Amniotic epithelial cell (primary cell): ENCODE measurements at regions not wholly inside any gene's neighbourhood (a gene's known extent, or its start where the extent isn't known, plus 50 kb on each side); places are given as distances from the start of the nearest gene placed in this dataset.

ENCODE experiments used
- DNase-seq: peaks from one replicate; pipeline ENCODE4 v3.0.0-alpha.2; 2010; ENCODE audit warnings: low read depth

- no peak for DNase-seq
Measured at GRCh38 chr13:52975969-52976368, 52.6 kb upstream of the OLFM4 start.

- no peak for DNase-seq
Measured at GRCh38 chr13:52975161-52975560, 53.5 kb upstream of the OLFM4 start.

- DNase-seq, result no peak
Measured at GRCh38 chr13:52974711-52975110, 53.9 kb upstream of the OLFM4 start.

GRCh38 chr13:52969373-52969772, 59.2 kb upstream of the OLFM4 start:
- no peak for DNase-seq

GRCh38 chr13:52968074-52968700, 60.4 kb upstream of the OLFM4 start:
- peak; percentile 33 for DNase-seq

GRCh38 chr13:52961987-52962386, 66.6 kb upstream of the OLFM4 start:
- no peak for DNase-seq

- no peak for DNase-seq
Measured at GRCh38 chr13:52961256-52961910, 67.2 kb upstream of the OLFM4 start.

GRCh38 chr13:52955472-52955874, 73.1 kb upstream of the OLFM4 start:
- no peak for DNase-seq

GRCh38 chr13:52954838-52955237, 73.8 kb upstream of the OLFM4 start:
- DNase-seq, result no peak

GRCh38 chr13:52950436-52950956, 78.1 kb upstream of the OLFM4 start:
- no peak for DNase-seq

- no peak for DNase-seq
Measured at GRCh38 chr13:52949742-52950141, 78.9 kb upstream of the OLFM4 start.

GRCh38 chr13:52949044-52949443, 79.6 kb upstream of the OLFM4 start:
- DNase-seq, result no peak

GRCh38 chr13:52947921-52948373, 80.7 kb upstream of the OLFM4 start:
- DNase-seq, result no peak

- no peak for DNase-seq
Measured at GRCh38 chr13:52945348-52945747, 83.3 kb upstream of the OLFM4 start.

GRCh38 chr13:52944697-52945096, 83.9 kb upstream of the OLFM4 start:
- no peak for DNase-seq

GRCh38 chr13:52938065-52938464, 89.6 kb upstream of the PCDH8 start:
- DNase-seq, result no peak

GRCh38 chr13:52936806-52937205, 88.4 kb upstream of the PCDH8 start:
- no peak for DNase-seq

- DNase-seq, result no peak
Measured at GRCh38 chr13:52934258-52934657, 85.8 kb upstream of the PCDH8 start.

- no peak for DNase-seq
Measured at GRCh38 chr13:52933547-52934210, 85.2 kb upstream of the PCDH8 start.

GRCh38 chr13:52933099-52933498, 84.7 kb upstream of the PCDH8 start:
- DNase-seq, result no peak

- no peak for DNase-seq
Measured at GRCh38 chr13:52932649-52933048, 84.2 kb upstream of the PCDH8 start.

GRCh38 chr13:52931539-52932431, 83.3 kb upstream of the PCDH8 start:
- no peak for DNase-seq
